Femur (tissue), 1 donor: ENCODE measurements at regions not wholly inside any gene's neighbourhood (a gene's known extent, or its start where the extent isn't known, plus 50 kb on each side); places are given as distances from the start of the nearest gene placed in this dataset.

ENCODE experiments used
- DNase-seq: peaks from one replicate; pipeline ENCODE4 v3.0.0-alpha.2; 2017

- DNase-seq, result no peak
These were observed 294.8 kb upstream of the PTGER4 start for GRCh38 chr5:40384782-40385390.

DNA sequence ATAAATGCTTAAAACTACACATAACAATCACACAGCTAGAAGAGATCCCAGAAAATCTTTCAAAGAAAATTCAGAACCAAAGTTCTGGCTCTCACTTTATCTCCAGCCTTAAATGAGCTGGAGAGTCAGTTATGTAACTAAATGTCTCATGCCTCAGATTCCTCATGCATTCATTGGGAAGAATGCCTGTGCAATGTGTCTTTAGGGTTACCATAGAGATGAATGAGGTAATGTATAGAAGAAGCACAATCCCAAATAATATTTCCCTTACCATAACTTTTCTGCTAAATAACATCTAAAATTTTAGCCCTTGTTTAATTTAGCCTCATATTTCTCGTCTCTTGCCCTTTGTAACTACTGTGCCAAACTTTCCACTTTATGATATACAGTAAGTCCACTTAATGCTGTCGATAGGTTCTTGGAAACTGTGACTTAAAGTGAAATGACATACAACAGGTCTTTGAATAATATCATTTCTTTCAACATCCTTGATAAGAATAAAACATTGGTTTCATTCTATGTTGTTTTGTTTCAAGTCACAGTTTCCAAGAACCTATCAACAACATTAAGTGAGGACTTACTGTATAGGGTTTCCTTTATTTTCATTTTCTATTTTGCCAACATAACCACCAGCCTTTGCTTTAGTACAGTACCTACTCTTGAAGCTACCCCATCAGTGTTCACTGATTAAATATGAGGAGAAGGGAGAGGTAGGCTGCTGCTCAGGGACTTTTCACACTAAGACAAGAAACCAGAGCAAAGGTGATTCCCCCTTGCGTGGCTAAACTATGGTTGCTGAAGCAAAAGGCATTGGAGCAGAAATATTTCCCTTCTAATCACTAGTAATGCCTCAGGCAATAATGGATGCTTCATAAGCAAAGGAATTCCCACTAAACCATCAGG, 295.7 kb upstream of the PTGER4 start:
- DNase-seq, result no peak

GRCh38 chr5:40381676-40382363, 297.9 kb upstream of the PTGER4 start:
- DNase-seq, result no peak

- no peak for DNase-seq
These were observed 298.7 kb upstream of the PTGER4 start for GRCh38 chr5:40381016-40381415.

GRCh38 chr5:40378396-40379177, 301.1 kb upstream of the PTGER4 start:
- DNase-seq, result no peak

GRCh38 chr5:40376566-40376965, 303.1 kb upstream of the PTGER4 start:
- no peak for DNase-seq

- DNase-seq, result no peak
These were observed 304.9 kb upstream of the PTGER4 start for GRCh38 chr5:40374853-40375252.

DNA sequence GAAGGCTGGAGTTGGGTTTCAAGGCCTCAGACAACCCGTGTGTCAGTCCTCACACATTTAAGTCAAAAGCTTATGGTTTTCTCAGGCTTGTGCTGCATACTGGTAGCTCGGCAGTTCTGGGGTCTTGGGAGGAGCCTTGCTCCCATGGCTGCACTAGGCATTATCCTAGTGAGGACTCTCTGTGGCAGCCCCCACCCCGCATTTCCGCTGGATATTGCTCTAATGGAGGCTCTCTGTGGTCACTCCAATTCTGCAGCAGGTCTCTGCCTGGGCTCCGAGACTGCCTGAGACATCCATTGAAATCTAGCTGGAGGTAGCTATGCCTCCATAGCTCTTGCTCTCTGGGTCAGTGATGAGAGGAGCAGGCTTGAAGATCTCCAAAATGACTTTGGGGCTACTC, 311.5 kb upstream of the PTGER4 start:
- DNase-seq, result no peak

DNA sequence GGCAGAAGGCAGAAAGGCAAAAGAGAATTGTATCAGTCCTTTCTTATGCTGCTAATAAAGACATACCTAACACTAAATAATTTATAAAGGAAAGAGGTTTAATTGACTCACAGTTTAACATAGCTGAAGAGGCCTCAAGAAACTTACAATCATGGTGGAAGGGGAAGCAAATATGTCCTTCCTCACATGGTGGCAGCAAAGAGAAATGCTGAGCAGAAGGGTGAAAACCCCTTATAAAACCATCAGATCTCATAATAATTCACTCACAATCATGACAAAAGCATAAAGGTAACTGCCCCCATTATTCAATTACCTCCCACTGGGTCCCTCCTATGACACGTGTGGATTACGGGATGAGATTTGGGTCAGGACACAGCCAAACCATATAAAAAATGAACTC, 312.5 kb upstream of the PTGER4 start:
- no peak for DNase-seq

- DNase-seq, result no peak
These were observed 314.1 kb upstream of the PTGER4 start for GRCh38 chr5:40365342-40366330.

DNA sequence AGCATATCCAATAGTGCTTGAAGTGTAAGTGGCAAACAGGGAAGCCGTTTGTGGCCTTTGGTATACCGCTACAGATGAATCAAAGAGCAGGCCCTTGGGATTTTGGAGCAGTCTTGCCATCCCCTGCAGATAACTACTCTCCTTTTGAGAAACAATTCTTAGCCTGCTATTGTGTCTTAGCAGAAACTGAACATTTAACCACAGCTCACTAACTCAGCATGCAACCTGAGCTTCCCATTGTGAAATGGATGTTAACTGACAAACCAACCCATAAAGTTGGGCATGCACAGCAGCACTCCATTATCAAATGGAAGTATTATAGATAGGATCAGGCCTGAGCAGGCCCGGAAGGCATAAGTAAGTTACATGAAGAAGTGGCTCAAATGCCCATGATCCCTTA, 315.3 kb upstream of the PTGER4 start:
- DNase-seq, result no peak

GRCh38 chr5:40361378-40361777, 318.3 kb upstream of the PTGER4 start:
- no peak for DNase-seq

- no peak for DNase-seq
These were observed 319.0 kb upstream of the PTGER4 start for GRCh38 chr5:40360685-40361084.

DNA sequence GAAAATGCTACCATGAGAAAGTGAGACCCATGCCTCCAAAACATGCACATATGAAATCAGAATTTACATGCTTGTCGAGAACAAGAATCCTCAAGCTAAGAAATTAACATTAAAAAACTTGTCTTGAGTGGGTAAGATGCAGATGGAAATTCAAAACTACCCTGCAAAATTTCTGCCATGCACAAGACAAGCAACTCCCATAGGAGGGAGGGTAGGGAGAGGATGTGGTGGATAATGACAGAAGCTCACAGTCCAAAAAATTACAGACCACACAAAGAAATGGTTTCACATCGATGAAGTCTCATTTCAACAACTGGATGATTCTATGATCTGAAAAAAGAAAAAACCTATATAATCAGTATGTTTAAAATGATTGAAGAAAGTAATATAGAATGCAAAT, 319.9 kb upstream of the PTGER4 start:
- no peak for DNase-seq

- no peak for DNase-seq
These were observed 320.6 kb upstream of the PTGER4 start for GRCh38 chr5:40359093-40359492.

- DNase-seq, result no peak
These were observed 323.5 kb upstream of the PTGER4 start for GRCh38 chr5:40356248-40356647.

GRCh38 chr5:40355846-40356245, 323.9 kb upstream of the PTGER4 start:
- DNase-seq, result no peak

DNA sequence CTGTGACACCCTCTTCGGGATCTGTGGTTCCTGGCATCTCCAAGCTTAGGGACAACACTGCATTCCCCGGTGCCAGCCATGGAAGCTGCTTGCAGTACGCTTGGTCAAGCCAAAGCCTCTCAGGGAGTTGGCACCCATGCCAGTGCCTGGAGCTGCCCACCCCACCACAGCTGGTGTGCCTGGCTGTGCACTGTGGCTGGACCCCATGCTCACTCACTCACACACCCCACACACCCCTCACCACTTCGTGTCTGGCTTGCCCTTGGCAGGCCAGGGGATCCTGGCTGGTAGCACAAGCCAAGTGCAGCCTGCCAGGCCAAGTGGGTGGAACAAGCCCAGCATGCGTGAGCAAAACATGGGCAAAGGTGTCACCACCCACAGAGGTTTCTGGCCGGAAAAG, 324.5 kb upstream of the PTGER4 start:
- no peak for DNase-seq

- no peak for DNase-seq
These were observed 325.5 kb upstream of the PTGER4 start for GRCh38 chr5:40354171-40354570.

DNA sequence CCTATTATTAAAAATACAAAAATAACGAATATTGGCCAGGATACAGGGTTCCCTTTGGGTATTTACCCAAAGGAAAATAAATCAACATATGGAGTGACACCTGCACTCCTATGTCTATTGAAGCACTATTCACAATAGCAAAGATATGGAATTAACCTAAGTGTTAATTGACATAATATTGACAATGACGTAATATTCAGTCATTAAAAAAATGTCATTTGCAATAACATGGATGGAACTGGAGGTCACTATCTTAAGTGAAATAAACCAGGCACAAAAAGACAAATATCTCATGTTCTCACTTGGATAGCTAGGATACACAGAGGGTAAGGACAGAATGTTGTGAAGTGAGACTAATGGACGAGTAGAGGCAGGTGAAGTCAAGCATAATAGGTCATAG, 326.3 kb upstream of the PTGER4 start:
- DNase-seq, result no peak

- no peak for DNase-seq
These were observed 331.6 kb upstream of the PTGER4 start for GRCh38 chr5:40347981-40348725.
